Peyer's patch (tissue), 4 donors: ENCODE measurements at regions not wholly inside any gene's neighbourhood (a gene's known extent, or its start where the extent isn't known, plus 50 kb on each side); places are given as distances from the start of the nearest gene placed in this dataset.

Experiments
- POLR2A ChIP-seq, 2 donors: fragments of 450-650 bp; IDR thresholded peaks; one replicate each; pipeline ENCODE4 v1.5.1; 2017; ENCODE audit warnings: antibody characterized with exemption in 2 of 2, mild to moderate bottlenecking in 2 of 2, moderate library complexity in 2 of 2
- TF ChIP-seq, protein P1 (sequence below), 6 experiments: fragments of 450-650 bp in 4 of 6; fragments of 200-600 bp in 2 of 6; sonication (generic) in 1 of 6; IDR thresholded peaks; one replicate each; pipeline ENCODE4 v1.5.1; 2017 to 2019; ENCODE audit warnings: antibody characterized with exemption in 6 of 6, mild to moderate bottlenecking in 3 of 6, moderate library complexity in 1 of 6

- TF ChIP-seq, protein P1, sequence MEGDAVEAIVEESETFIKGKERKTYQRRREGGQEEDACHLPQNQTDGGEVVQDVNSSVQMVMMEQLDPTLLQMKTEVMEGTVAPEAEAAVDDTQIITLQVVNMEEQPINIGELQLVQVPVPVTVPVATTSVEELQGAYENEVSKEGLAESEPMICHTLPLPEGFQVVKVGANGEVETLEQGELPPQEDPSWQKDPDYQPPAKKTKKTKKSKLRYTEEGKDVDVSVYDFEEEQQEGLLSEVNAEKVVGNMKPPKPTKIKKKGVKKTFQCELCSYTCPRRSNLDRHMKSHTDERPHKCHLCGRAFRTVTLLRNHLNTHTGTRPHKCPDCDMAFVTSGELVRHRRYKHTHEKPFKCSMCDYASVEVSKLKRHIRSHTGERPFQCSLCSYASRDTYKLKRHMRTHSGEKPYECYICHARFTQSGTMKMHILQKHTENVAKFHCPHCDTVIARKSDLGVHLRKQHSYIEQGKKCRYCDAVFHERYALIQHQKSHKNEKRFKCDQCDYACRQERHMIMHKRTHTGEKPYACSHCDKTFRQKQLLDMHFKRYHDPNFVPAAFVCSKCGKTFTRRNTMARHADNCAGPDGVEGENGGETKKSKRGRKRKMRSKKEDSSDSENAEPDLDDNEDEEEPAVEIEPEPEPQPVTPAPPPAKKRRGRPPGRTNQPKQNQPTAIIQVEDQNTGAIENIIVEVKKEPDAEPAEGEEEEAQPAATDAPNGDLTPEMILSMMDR (IDR thresholded peaks at IDR 0.05): no peak
- TF ChIP-seq POLR2A (IDR thresholded peaks at IDR 0.05): no peak
Observed at GRCh38 chr5:74325866-74326265, 314.7 kb downstream of the ENC1 start.
